ENCODE measurements at regions not wholly inside any gene's neighbourhood (a gene's known extent, or its start where the extent isn't known, plus 50 kb on each side); places are given as distances from the start of the nearest gene placed in this dataset.

DNA sequence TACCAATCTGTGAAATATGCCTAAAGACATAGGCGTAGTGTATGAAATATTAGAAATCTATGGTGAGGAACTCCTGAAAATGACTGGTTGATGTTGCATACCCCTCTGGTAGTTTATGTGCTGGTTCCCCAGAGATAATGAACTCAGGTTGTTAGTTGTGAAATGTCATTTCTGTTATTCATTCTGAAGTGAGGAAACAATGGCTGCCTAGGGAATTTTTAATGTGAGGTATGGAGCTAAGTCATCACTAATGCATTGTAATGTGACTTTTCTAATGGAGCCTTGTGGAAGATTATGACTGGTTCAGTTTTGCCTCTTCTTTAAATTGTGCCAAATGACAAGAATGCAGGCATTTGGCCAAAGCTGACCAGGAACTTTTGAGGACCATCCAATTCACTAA, 61.6 kb upstream of the RAB27B start:
- DNase-seq (ENCODE audit: low spot score) (no peak), ATAC-seq (ENCODE audit: insufficient number of reproducible peaks, low FRiP score, low read depth) (no peak)
- Histone ChIP-seq H3K36me3 (no peaks in the 10 kb centered on the region), H3K4me1 (ENCODE audit: control insufficient read depth in 1 of 2, low read depth in 2 of 2) (no peaks in the 10 kb centered on the region), H3K9me3 (no peaks in the 10 kb centered on the region), H3K4me3 (no peak overlapping the region), H3K27ac (no peak overlapping the region), H3K27me3 (replicated peaks; ENCODE audit: insufficient read depth) (no peaks in the 10 kb centered on the region)
- TF ChIP-seq, protein P1, sequence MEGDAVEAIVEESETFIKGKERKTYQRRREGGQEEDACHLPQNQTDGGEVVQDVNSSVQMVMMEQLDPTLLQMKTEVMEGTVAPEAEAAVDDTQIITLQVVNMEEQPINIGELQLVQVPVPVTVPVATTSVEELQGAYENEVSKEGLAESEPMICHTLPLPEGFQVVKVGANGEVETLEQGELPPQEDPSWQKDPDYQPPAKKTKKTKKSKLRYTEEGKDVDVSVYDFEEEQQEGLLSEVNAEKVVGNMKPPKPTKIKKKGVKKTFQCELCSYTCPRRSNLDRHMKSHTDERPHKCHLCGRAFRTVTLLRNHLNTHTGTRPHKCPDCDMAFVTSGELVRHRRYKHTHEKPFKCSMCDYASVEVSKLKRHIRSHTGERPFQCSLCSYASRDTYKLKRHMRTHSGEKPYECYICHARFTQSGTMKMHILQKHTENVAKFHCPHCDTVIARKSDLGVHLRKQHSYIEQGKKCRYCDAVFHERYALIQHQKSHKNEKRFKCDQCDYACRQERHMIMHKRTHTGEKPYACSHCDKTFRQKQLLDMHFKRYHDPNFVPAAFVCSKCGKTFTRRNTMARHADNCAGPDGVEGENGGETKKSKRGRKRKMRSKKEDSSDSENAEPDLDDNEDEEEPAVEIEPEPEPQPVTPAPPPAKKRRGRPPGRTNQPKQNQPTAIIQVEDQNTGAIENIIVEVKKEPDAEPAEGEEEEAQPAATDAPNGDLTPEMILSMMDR (IDR thresholded peaks at IDR 0.05), result no peak

DNA sequence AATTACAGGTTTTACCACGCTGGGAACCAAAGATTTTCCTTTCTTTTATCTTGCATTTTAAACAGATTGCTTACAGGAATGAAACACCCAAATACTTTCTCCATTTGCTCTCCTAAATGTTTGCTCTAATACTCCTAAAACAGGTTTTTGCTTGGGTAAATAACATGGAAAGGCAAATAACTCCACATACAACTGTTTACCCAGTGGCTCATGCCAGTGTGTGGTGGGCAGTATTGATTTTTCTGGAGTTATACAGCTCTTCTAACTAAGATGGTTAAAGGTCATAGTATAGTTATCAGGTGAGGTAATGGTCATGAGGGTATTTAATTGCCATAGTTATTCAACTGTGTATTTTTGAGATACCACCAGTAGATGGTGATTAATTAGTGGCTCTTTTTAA, 61.2 kb upstream of the RAB27B start:
- H3K27me3 ChIP-seq (replicated peaks; ENCODE audit: insufficient read depth), result no peaks in the 10 kb centered on the region
- ATAC-seq (ENCODE audit: insufficient number of reproducible peaks, low FRiP score, low read depth) (no peak), DNase-seq (ENCODE audit: low spot score) (no peak)
- H3K4me1 ChIP-seq (ENCODE audit: control insufficient read depth in 1 of 2, low read depth in 2 of 2), result no peaks in the 10 kb centered on the region
- no peaks in the 10 kb centered on the region for H3K9me3 ChIP-seq
- no peaks in the 10 kb centered on the region for H3K36me3 ChIP-seq
- H3K4me3 ChIP-seq, result no peak overlapping the region
- no peak overlapping the region for H3K27ac ChIP-seq
- TF ChIP-seq, protein P1 (IDR thresholded peaks at IDR 0.05), result no peak

DNA sequence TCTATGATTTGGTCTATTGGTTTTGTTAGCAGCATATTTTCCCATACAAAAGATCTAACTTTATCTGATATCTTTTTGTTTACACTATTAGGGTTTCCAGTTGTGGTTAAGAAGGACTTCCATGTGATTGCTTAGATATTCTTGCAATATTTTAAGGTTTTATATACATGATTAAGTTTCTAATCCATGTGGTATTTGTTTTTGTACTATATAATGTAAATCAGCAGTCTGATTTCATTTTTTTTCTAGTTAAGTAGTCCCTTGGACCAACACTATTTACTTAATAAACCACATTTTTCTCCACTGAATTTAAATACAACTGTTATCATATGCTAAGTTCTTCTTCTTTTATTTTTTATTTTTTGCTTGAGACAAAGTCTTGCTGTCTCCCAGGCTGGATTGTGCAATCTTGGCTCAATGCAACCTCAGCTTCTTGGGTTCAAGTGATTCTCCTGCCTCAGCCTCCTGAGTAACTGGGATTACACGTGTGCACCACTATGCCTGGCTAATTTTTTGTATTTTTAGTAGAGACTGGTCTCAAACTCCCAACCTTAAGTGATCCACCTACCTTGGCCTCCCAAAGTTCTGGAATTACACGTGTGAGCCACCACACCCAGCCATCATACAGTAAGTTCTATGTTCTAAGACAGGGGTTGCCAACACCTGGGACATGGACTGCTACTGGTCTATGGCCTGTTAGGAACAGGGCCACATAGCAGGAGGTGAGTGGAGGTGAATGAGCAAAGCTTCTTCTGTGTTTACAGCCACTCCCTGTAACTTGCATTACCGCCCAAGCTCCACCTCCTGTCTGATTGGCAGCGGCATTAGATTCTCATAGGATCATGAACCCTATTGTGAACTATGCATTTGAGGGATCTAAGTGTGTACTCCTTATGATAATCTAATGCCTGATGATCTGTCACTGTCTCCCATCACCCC, 58.5 kb upstream of the RAB27B start:
- no peaks in the 10 kb centered on the region for H3K9me3 ChIP-seq
- H3K27me3 ChIP-seq (replicated peaks; ENCODE audit: insufficient read depth), result no peaks in the 10 kb centered on the region
- H3K4me3 ChIP-seq, result no peak overlapping the region
- TF ChIP-seq, protein P1 (IDR thresholded peaks at IDR 0.05), result no peak
- ATAC-seq (ENCODE audit: insufficient number of reproducible peaks, low FRiP score, low read depth) (no peak), DNase-seq (ENCODE audit: low spot score) (no peak)
- H3K27ac ChIP-seq, result no peak overlapping the region
- no peaks in the 10 kb centered on the region for H3K36me3 ChIP-seq
- no peaks in the 10 kb centered on the region for H3K4me1 ChIP-seq (ENCODE audit: control insufficient read depth in 1 of 2, low read depth in 2 of 2)

GRCh38 chr18:54772056-54772455, 56.2 kb upstream of the RAB27B start:
- no peaks in the 10 kb centered on the region for H3K4me1 ChIP-seq (ENCODE audit: control insufficient read depth in 1 of 2, low read depth in 2 of 2)
- no peak for ATAC-seq (ENCODE audit: insufficient number of reproducible peaks, low FRiP score, low read depth)
- TF ChIP-seq, protein P1 (IDR thresholded peaks at IDR 0.05), result no peak

DNA sequence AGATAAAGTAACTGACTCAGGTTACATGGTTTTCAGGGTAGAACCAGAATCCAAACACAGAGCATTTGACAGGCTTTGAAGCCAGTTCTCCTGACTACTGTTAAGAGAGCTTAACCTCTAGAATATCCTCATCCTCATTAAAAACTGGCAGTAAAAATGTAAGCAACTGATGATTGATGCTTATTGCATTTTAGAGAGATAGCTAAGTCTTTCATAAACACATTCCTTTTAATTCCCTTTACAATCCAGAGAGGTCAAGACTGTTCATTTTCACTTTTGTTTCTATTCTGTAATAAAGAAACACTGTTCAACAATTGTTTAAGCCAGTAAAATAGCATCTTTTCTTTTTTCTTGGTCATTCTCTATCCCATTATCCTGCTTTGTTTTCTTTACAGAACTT, 53.9 kb upstream of the RAB27B start:
- ATAC-seq (ENCODE audit: insufficient number of reproducible peaks, low FRiP score, low read depth) (no peak), DNase-seq (ENCODE audit: low spot score) (no peak)
- H3K27ac ChIP-seq, result no peak overlapping the region
- no peaks in the 10 kb centered on the region for H3K4me1 ChIP-seq (ENCODE audit: control insufficient read depth in 1 of 2, low read depth in 2 of 2)
- no peak overlapping the region for H3K4me3 ChIP-seq
- no peaks in the 10 kb centered on the region for H3K9me3 ChIP-seq
- no peaks in the 10 kb centered on the region for H3K27me3 ChIP-seq (replicated peaks; ENCODE audit: insufficient read depth)
- TF ChIP-seq, protein P1 (IDR thresholded peaks at IDR 0.05), result no peak
- H3K36me3 ChIP-seq, result no peaks in the 10 kb centered on the region

More at GRCh38 chr18:54772056-54772455, 56.2 kb upstream of the RAB27B start:
- Histone ChIP-seq H3K27ac (no peak overlapping the region), H3K36me3 (no peaks in the 10 kb centered on the region), H3K4me3 (no peak overlapping the region), H3K27me3 (replicated peaks; ENCODE audit: insufficient read depth) (no peaks in the 10 kb centered on the region), H3K9me3 (no peaks in the 10 kb centered on the region)
- DNase-seq (ENCODE audit: low spot score), result no peak
